ENCODE measurements at regions not wholly inside any gene's neighbourhood (a gene's known extent, or its start where the extent isn't known, plus 50 kb on each side); places are given as distances from the start of the nearest gene placed in this dataset.
"Not testable (repeated sequence)": the region's sequence is repeated elsewhere in the genome, so short reads cannot be mapped to it uniquely, and the experiment has no call there.

- no peak for DNase-seq
Measured at GRCh38 chr10:81101062-81101461, 563.4 kb downstream of the SH2D4B start.

- DNase-seq, result no peak
Measured at GRCh38 chr10:81104494-81104893, 566.8 kb downstream of the SH2D4B start.

- DNase-seq, result no peak
Measured at GRCh38 chr10:81108516-81109199, 571.0 kb downstream of the SH2D4B start.

GRCh38 chr10:81109200-81109752, 571.6 kb downstream of the SH2D4B start:
- DNase-seq, result no peak

- DNase-seq, result no peak
Measured at GRCh38 chr10:81116201-81116600, 578.5 kb downstream of the SH2D4B start.

- no peak for DNase-seq
Measured at GRCh38 chr10:81116990-81117389, 579.3 kb downstream of the SH2D4B start.

GRCh38 chr10:81127931-81128330, 590.2 kb downstream of the SH2D4B start:
- no peak for DNase-seq

- no peak for DNase-seq
Measured at GRCh38 chr10:81130014-81130413, 592.3 kb downstream of the SH2D4B start.

- no peak for DNase-seq
Measured at GRCh38 chr10:81135851-81136250, 598.1 kb downstream of the SH2D4B start.

GRCh38 chr10:81136261-81136660, 598.6 kb downstream of the SH2D4B start:
- no peak for DNase-seq

GRCh38 chr10:81145975-81146374, 608.3 kb downstream of the SH2D4B start:
- DNase-seq, result no peak

GRCh38 chr10:81146436-81146835, 608.7 kb downstream of the SH2D4B start:
- no peak for DNase-seq

GRCh38 chr10:81152656-81153055, 615.0 kb downstream of the SH2D4B start:
- DNase-seq, result no peak

- DNase-seq, result no peak
Measured at GRCh38 chr10:81157681-81158080, 620.0 kb downstream of the SH2D4B start.

GRCh38 chr10:81177651-81178244, 640.0 kb downstream of the SH2D4B start:
- no peak for DNase-seq

GRCh38 chr10:81179324-81179723, 641.6 kb downstream of the SH2D4B start:
- DNase-seq, result no peak

- no peak for DNase-seq
Measured at GRCh38 chr10:81179805-81180452, 642.2 kb downstream of the SH2D4B start.

- DNase-seq, result no peak
Measured at GRCh38 chr10:81182296-81182695, 644.6 kb downstream of the SH2D4B start.

- DNase-seq, result no peak
Measured at GRCh38 chr10:81192221-81192788, 654.6 kb downstream of the SH2D4B start.

- no peak for DNase-seq
Measured at GRCh38 chr10:81200801-81201200, 663.1 kb downstream of the SH2D4B start.

GRCh38 chr10:81207359-81207758, 667.6 kb upstream of the NRG3 start:
- DNase-seq, result not testable (repeated sequence)

GRCh38 chr10:81213370-81213769, 661.6 kb upstream of the NRG3 start:
- DNase-seq, result no peak
